ENCODE measurements at regions not wholly inside any gene's neighbourhood (a gene's known extent, or its start where the extent isn't known, plus 50 kb on each side); places are given as distances from the start of the nearest gene placed in this dataset.

DNA sequence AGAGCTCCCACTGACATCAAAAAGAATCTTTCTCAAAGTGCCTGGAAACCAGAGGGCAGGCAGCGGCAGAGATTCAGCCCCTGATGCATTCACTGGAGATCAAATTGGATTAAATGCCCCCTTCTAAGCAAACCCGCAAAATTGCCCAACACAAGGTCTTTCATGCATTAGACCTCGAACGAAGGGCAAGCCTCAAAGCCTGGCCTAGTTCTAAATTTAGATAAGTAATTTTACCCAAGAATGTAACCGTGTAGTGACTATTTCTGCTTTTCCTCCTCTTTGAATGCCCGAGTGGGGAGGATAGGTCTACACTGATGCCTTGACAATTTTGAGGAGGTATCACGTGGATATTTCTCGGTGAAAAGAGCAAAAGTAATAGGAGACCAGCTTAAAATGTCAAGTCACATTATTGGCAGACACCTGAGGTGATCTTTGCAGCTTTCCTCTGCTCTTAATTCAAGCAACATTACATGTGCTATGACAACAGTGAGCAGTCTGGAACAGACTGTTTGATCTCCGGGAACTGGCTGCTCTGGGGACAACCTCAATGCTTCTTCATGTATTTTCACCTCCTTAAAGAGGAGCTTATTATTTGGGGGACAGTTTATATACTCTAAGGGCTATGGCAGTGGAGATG lies 1263.5 kb upstream of the AUTS2 start:
- TF ChIP-seq, protein P1, sequence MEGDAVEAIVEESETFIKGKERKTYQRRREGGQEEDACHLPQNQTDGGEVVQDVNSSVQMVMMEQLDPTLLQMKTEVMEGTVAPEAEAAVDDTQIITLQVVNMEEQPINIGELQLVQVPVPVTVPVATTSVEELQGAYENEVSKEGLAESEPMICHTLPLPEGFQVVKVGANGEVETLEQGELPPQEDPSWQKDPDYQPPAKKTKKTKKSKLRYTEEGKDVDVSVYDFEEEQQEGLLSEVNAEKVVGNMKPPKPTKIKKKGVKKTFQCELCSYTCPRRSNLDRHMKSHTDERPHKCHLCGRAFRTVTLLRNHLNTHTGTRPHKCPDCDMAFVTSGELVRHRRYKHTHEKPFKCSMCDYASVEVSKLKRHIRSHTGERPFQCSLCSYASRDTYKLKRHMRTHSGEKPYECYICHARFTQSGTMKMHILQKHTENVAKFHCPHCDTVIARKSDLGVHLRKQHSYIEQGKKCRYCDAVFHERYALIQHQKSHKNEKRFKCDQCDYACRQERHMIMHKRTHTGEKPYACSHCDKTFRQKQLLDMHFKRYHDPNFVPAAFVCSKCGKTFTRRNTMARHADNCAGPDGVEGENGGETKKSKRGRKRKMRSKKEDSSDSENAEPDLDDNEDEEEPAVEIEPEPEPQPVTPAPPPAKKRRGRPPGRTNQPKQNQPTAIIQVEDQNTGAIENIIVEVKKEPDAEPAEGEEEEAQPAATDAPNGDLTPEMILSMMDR (conservative IDR thresholded peaks at IDR 0.05; ENCODE audit: low read depth, low read length), result no peak
- H3K4me3 ChIP-seq (ENCODE audit: low read depth, low read length), result no peak overlapping the region
- DNase-seq (ENCODE audit: low read depth), result no peak

GRCh38 chr7:68336594-68336993 lies 1261.7 kb upstream of the AUTS2 start:
- TF ChIP-seq, protein P1 (conservative IDR thresholded peaks at IDR 0.05; ENCODE audit: low read depth, low read length), result no peak
- H3K4me3 ChIP-seq (ENCODE audit: low read depth, low read length), result no peak overlapping the region
- DNase-seq (ENCODE audit: low read depth), result no peak

- TF ChIP-seq, protein P1 (conservative IDR thresholded peaks at IDR 0.05; ENCODE audit: low read depth, low read length), result no peak
- H3K4me3 ChIP-seq (ENCODE audit: low read depth, low read length), result no peak overlapping the region
- DNase-seq (ENCODE audit: low read depth), result no peak
Observed at GRCh38 chr7:68348401-68348800, 1249.9 kb upstream of the AUTS2 start.

DNA sequence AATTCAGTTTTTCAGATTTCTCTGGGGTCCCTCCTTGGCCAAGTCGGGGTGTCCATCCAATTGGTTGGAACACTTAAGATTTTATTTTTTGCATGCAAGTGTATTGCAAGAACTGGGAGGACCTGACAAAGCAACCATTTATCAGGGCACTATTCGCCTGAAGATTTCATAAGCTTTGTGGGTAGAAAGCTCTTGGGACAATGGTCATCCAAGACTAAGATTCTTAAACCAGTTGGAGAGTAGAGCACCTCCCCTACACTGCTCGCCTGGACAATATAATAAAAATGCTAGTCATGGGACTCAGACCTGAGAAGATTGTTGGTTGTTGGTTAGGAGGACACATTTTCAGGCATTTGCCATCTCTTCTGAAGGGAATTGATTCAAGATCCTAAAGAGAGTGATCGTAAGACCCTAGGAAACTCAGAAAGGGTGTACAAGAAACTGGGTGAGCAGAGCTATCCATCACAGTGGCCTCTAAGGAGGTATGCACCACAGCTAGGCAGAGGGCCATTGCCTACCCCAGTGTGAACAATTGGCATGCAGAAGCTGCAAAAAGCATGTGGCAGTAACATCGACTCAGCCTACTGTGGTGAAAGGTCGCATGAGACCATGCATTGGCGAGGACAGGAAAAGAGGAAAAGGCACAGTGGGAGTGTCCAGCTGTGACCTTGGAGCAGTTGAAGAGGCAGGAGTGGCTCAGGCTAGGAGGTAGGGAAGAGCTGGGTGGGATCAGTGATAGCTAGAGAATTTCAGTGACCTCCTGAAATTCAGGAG lies 1235.3 kb upstream of the AUTS2 start:
- no peak for DNase-seq (ENCODE audit: low read depth)
- H3K4me3 ChIP-seq (ENCODE audit: low read depth, low read length), result no peak overlapping the region
- TF ChIP-seq, protein P1 (conservative IDR thresholded peaks at IDR 0.05; ENCODE audit: low read depth, low read length), result no peak

GRCh38 chr7:68364886-68365625 lies 1233.2 kb upstream of the AUTS2 start:
- H3K4me3 ChIP-seq (ENCODE audit: low read depth, low read length), result no peak overlapping the region
- TF ChIP-seq, protein P1 (conservative IDR thresholded peaks at IDR 0.05; ENCODE audit: low read depth, low read length), result no peak
- no peak for DNase-seq (ENCODE audit: low read depth)

DNA sequence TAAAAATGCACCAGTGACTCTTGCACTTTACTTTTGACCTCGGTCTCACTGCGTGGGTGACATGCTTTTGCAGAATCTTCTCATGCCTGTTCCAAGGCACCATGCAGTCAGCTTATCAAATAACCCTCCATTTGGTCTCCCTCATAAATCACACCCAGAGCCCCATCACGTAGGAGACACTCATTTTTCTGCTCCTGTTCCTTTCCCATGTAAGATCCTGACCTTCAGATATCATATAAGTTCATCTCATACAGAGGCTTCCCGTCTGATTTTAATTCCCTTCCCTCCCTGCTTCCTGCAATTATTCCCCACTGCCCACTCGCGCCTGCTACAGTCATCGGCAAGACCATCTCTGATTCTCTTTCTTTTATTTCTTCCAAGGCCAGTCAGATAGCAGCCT lies 1226.3 kb upstream of the AUTS2 start:
- TF ChIP-seq, protein P1 (conservative IDR thresholded peaks at IDR 0.05; ENCODE audit: low read depth, low read length), result no peak
- no peak overlapping the region for H3K4me3 ChIP-seq (ENCODE audit: low read depth, low read length)
- no peak for DNase-seq (ENCODE audit: low read depth)

Measured in epithelial cell of proximal tubule (primary cell).